ENCODE measurements at regions not wholly inside any gene's neighbourhood (a gene's known extent, or its start where the extent isn't known, plus 50 kb on each side); places are given as distances from the start of the nearest gene placed in this dataset.

DNA sequence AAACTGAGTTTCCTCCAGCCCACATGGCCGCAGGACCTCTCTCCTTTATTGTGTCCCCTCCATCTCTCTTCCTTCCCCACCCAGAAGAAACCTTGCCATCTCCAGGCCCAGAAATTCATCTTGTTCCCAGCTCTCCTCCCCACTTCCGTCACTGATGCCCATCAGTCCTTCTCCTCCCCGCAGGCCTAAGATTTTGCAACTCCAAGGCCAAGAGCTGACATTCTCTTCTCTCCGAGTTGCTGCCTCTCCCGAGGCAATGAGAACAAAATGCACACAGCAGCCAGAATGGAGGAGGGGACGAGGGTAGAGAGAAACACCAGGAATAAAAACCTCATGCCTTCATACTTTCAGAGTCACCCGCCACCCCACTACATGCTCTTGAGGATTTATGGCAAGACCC lies 526.5 kb upstream of the PROK2 start:
- DNase-seq (ENCODE audit: low spot score) (no peak), ATAC-seq (no peak)
- TF ChIP-seq, protein P1, sequence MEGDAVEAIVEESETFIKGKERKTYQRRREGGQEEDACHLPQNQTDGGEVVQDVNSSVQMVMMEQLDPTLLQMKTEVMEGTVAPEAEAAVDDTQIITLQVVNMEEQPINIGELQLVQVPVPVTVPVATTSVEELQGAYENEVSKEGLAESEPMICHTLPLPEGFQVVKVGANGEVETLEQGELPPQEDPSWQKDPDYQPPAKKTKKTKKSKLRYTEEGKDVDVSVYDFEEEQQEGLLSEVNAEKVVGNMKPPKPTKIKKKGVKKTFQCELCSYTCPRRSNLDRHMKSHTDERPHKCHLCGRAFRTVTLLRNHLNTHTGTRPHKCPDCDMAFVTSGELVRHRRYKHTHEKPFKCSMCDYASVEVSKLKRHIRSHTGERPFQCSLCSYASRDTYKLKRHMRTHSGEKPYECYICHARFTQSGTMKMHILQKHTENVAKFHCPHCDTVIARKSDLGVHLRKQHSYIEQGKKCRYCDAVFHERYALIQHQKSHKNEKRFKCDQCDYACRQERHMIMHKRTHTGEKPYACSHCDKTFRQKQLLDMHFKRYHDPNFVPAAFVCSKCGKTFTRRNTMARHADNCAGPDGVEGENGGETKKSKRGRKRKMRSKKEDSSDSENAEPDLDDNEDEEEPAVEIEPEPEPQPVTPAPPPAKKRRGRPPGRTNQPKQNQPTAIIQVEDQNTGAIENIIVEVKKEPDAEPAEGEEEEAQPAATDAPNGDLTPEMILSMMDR (conservative IDR thresholded peaks at IDR 0.05; ENCODE audit: low read depth in 2 of 2), result no peak
- TF ChIP-seq STAT1 (IDR thresholded peaks at IDR 0.05; ENCODE audit: unreplicated experiment) (no peak), ZNF331 (CRISPR knock-in tag; IDR thresholded peaks at IDR 0.05; ENCODE audit: low read depth) (no peak)
- Histone ChIP-seq H3K79me2 (replicated peaks; ENCODE audit: insufficient read depth) (no peaks in the 10 kb centered on the region), H3K27me3 (ENCODE audit: insufficient read depth) (no peaks in the 10 kb centered on the region), H3K27ac (ENCODE audit: low read depth) (no peak overlapping the region), H3K4me3 (no peak overlapping the region), H3K9me2 (ENCODE audit: insufficient read depth) (no peaks in the 10 kb centered on the region), H3K36me3 (ENCODE audit: insufficient read depth) (no peaks in the 10 kb centered on the region), H3K4me2 (no peak overlapping the region), H3F3A (replicated peaks; ENCODE audit: low read depth) (no peaks in the 10 kb centered on the region), H3K4me1 (ENCODE audit: insufficient read depth) (0 out of 2 replicates have a peak, but pooled peaks cover 4% of the 10 kb centered on the region), H4K20me1 (replicated peaks; ENCODE audit: insufficient read depth) (no peaks in the 10 kb centered on the region; the same call in 1 of the 2 replicates), H2AFZ (no peak overlapping the region)
- Mint-ChIP-seq H3K4me1 (peaks cover 20% of the 10 kb centered on the region), H3K27ac (no peak overlapping the region), H3K27me3 (ENCODE audit: insufficient read depth, low read depth, poor library complexity) (no peaks in the 10 kb centered on the region), H3K9me3 (no peaks in the 10 kb centered on the region; the same call in 2 of the 3 replicates), H3K4me3 (no peak overlapping the region), H3K36me3 (ENCODE audit: low read depth) (no peaks in the 10 kb centered on the region)

DNA sequence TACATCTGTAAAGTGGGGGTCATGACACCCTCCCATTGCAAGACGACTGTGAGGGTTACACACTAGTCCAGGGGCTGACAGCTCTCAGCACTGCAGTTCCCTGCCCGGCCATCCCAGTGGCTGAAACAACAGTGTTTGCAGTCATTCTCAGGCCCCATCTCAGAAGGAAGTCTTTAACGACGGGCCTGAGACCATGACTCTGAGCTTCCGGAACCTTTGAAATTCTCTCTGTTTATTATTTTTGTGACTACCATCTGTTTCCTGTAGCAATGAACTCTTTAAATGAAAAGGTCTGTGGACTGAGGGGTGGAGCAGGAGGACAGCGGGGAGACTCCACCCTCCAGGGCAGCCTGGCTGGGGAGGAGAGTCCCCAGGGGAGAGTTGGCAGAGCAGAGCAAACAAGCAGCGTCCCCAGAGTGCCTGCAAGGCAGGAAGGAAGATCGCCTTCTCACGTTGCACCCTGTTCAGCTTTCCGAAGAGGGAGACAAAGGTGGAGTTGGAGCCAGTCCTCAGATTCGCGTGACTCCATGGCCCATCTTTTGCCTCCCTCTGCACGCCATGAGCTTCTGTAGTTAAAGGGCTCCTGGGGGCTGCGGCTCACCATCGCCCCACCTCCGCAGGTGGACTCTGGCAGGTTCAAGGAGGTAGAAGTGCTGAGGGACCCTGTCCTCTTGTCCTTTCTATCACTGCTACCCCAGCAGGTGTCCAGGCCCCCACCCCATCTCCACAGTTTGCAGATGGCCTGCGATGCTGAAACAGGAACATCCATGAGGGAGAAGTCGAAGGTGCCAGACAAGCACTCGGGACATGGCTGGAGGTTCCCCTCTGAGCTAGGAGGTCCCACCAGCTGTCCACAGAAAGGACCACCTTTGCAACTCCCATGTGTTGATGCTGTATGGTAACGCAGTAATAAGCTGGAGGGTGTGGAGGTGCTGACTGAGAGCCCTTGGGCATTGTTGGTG lies 525.8 kb upstream of the PROK2 start:
- H3K4me1 Mint-ChIP-seq, result peaks cover 20% of the 10 kb centered on the region
- no peaks in the 10 kb centered on the region; the same call in 2 of the 3 replicates for H3K9me3 Mint-ChIP-seq
- H3K79me2 ChIP-seq (replicated peaks; ENCODE audit: insufficient read depth), result no peaks in the 10 kb centered on the region
- DNase-seq (ENCODE audit: low spot score), result no peak
- no peak overlapping the region for H3K4me3 Mint-ChIP-seq
- no peak overlapping the region for H3K4me2 ChIP-seq
- H3K27me3 ChIP-seq (ENCODE audit: insufficient read depth), result no peaks in the 10 kb centered on the region
- no peak overlapping the region for H3K27ac ChIP-seq (ENCODE audit: low read depth)
- peak overlapping the region; percentile 88 for H2AFZ ChIP-seq
- H3K4me3 ChIP-seq, result no peak overlapping the region
- peak; percentile 58 for ATAC-seq
- no peaks in the 10 kb centered on the region for H3K36me3 ChIP-seq (ENCODE audit: insufficient read depth)
- no peaks in the 10 kb centered on the region; the same call in 1 of the 2 replicates for H4K20me1 ChIP-seq (replicated peaks; ENCODE audit: insufficient read depth)
- H3K27ac Mint-ChIP-seq, result no peak overlapping the region
- H3K27me3 Mint-ChIP-seq (ENCODE audit: insufficient read depth, low read depth, poor library complexity), result no peaks in the 10 kb centered on the region
- H3K9me2 ChIP-seq (ENCODE audit: insufficient read depth), result no peaks in the 10 kb centered on the region
- 0 out of 2 replicates have a peak, but pooled peaks cover 4% of the 10 kb centered on the region for H3K4me1 ChIP-seq (ENCODE audit: insufficient read depth)
- H3K36me3 Mint-ChIP-seq (ENCODE audit: low read depth), result no peaks in the 10 kb centered on the region
- H3F3A ChIP-seq (replicated peaks; ENCODE audit: low read depth), result no peaks in the 10 kb centered on the region
- TF ChIP-seq JUNB (IDR thresholded peaks at IDR 0.05; ENCODE audit: unreplicated experiment) (no peak), CREB1 (CRISPR knock-in tag; IDR thresholded peaks at IDR 0.05; ENCODE audit: low read depth) (no peak), EZH2phosphoT487 (IDR thresholded peaks at IDR 0.05; ENCODE audit: unreplicated experiment) (no peak), ZNF114 (CRISPR knock-in tag; IDR thresholded peaks at IDR 0.05) (no peak), STAT1 (IDR thresholded peaks at IDR 0.05; ENCODE audit: unreplicated experiment) (no peak)
- TF ChIP-seq, protein P2, sequence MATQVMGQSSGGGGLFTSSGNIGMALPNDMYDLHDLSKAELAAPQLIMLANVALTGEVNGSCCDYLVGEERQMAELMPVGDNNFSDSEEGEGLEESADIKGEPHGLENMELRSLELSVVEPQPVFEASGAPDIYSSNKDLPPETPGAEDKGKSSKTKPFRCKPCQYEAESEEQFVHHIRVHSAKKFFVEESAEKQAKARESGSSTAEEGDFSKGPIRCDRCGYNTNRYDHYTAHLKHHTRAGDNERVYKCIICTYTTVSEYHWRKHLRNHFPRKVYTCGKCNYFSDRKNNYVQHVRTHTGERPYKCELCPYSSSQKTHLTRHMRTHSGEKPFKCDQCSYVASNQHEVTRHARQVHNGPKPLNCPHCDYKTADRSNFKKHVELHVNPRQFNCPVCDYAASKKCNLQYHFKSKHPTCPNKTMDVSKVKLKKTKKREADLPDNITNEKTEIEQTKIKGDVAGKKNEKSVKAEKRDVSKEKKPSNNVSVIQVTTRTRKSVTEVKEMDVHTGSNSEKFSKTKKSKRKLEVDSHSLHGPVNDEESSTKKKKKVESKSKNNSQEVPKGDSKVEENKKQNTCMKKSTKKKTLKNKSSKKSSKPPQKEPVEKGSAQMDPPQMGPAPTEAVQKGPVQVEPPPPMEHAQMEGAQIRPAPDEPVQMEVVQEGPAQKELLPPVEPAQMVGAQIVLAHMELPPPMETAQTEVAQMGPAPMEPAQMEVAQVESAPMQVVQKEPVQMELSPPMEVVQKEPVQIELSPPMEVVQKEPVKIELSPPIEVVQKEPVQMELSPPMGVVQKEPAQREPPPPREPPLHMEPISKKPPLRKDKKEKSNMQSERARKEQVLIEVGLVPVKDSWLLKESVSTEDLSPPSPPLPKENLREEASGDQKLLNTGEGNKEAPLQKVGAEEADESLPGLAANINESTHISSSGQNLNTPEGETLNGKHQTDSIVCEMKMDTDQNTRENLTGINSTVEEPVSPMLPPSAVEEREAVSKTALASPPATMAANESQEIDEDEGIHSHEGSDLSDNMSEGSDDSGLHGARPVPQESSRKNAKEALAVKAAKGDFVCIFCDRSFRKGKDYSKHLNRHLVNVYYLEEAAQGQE (IDR thresholded peaks at IDR 0.05; ENCODE audit: unreplicated experiment), result no peak
- TF ChIP-seq, protein P3, sequence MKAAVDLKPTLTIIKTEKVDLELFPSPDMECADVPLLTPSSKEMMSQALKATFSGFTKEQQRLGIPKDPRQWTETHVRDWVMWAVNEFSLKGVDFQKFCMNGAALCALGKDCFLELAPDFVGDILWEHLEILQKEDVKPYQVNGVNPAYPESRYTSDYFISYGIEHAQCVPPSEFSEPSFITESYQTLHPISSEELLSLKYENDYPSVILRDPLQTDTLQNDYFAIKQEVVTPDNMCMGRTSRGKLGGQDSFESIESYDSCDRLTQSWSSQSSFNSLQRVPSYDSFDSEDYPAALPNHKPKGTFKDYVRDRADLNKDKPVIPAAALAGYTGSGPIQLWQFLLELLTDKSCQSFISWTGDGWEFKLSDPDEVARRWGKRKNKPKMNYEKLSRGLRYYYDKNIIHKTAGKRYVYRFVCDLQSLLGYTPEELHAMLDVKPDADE (IDR thresholded peaks at IDR 0.05), result no peak
